GM21576 (cell line): ENCODE measurements at regions not wholly inside any gene's neighbourhood (a gene's known extent, or its start where the extent isn't known, plus 50 kb on each side); places are given as distances from the start of the nearest gene placed in this dataset.

Experiments
- ATAC-seq: cut with Tn5 transposase; IDR thresholded peaks from one replicate; pipeline ENCODE4 v1.9.1; 2021; ENCODE audit warnings: mild to moderate bottlenecking, moderate library complexity; ENCODE audit not compliant: unreplicated experiment

- ATAC-seq = no peak
Observed at GRCh38 chr5:50963971-50964745, 297.7 kb downstream of the PARP8 start.

- no peak for ATAC-seq
Observed at GRCh38 chr5:50964746-50965653, 298.6 kb downstream of the PARP8 start.

DNA sequence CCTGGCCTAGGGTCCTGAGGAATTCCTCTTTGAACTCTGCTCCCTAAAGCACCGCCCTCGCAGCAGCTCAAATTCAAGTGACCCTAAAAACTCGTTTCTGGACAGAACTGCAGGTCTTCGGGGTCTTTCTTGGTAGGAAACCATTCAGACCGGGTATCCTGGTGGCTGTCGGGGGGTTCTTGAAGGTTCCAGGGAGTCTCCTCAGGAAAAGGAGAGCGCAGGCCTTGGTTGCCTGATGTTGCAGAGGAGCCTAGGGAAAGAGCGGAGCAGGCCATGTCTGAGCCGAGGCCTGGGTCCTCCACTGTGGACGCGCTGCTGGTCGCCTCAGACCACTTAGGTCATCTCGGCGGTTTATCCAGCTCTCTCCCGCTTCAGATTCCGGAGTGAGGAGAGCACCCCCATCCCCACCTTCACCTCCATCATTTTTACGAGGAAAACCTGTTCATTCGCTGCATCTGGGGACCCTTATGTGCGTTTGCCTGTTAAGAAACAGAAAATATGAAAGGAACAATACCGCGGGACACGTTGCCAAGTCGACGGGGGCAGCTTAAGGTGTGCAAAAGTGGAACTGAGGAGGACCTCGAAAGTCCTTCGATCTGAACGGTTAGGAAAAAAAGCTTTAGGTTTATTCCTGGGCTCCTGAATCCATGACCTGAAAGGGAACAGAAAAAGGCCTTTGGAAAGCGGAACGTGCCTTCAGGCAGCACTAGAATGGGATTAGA is 299.4 kb downstream of the PARP8 start:
- ATAC-seq = no peak

DNA sequence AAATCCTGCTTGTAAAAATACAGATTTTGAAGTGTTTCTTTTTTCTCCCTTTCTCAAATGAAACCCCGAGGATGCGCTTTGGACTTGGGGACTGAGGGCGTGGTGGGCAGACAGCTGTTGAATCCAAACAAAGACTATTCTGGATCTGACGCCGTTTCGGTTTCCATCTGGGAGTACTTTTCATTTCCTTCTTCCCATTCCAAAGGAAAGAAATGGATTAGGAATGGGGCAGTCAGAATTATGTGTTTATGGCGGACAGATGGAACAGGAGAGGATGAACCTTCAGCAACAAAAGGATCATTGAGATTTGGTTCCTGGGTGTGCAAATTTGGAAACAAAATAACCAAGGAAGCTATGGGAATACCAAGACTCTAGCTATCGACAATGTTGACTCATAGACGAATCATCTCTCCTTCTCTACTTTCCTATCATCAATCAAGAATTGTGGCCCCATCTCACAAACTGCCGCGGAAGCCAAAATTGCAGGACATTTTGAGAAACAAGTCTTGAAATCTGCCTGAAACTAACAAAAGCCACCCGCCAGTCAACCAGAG is 300.6 kb downstream of the PARP8 start:
- no peak for ATAC-seq

GRCh38 chr5:50967563-50968355 is 301.3 kb downstream of the PARP8 start:
- ATAC-seq = no peak

DNA sequence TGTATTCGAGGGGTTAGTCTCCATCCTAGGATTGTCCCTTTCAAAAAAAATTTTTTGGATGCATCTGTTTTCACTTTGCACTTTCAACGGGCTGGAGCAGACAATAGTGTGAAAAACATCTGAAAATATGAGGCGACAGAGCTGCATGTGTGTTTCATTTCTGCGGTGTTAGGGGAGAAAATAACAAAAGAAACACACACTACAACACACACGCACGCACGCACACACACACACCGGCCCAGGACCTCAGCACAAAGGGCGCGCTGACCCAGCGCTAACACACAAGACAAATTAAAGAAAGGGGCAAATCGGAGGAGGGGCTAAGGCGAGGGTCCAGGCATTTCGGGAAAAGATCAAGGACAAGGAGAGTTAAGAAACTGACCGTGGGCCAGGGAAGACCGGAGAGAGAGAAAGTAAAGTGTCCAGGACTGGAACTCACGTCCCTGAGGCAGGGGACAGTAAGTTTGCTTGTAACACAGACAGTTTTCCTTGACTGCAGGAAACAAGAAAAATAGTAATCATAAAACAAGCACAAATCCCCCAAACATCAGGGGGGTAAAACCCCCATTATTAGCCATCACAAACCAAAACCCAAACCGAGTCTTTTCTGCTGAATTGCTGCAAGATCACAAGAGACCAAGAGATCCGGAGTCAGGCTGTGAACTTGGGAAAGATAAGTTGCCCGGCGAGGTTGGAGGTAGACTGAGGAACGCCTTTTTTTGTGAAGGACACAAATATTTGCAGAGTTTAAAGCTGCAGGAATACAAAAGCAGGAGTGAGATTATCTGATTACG is 302.1 kb downstream of the PARP8 start:
- no peak for ATAC-seq

GRCh38 chr5:50969151-50970031 is 303.0 kb downstream of the PARP8 start:
- no peak for ATAC-seq

DNA sequence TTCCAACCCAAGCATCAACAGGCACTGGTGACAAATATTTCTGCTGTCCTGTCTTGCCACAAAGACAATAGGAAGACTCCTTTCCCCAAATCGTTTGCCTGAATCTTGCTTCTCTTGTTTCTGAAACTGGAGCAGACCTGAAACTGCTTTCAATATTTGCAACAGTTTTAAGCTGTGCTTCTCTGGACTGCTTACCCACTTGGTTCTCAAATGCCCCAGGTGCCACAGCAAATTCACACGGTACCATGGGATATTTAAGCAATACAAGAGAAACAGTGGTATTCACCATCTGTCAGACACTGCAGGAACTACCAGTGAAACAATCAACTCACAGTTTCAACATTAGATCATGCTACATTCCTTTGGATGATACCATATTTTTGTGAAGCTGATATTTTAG is 309.4 kb downstream of the PARP8 start:
- ATAC-seq = no peak

GRCh38 chr5:50978924-50979323 is 312.5 kb downstream of the PARP8 start:
- ATAC-seq = no peak

DNA sequence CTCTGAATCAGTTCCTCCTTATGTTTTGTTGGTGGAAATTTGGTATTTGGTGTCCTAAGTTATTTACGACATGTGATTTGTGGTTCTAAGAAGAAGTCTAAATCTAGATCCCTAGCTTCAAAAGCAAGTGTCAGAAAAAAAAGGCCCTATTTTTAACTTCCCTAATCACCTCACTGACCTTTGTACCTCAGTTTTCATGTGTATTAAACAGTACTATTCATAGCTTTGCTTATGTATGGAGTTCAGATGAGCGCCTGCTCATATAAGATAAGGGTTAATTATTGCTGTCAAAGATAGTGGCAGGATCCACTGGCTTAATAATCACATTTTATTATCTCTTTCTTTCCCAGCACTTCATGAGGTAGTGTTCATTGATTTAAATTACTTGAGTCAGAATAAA is 318.2 kb downstream of the PARP8 start:
- no peak for ATAC-seq

GRCh38 chr5:50990296-50990924 is 324.0 kb downstream of the PARP8 start:
- no peak for ATAC-seq

- no peak for ATAC-seq
Observed at GRCh38 chr5:50995285-50995942, 329.0 kb downstream of the PARP8 start.

- no peak for ATAC-seq
Observed at GRCh38 chr5:51001227-51001923, 334.9 kb downstream of the PARP8 start.

DNA sequence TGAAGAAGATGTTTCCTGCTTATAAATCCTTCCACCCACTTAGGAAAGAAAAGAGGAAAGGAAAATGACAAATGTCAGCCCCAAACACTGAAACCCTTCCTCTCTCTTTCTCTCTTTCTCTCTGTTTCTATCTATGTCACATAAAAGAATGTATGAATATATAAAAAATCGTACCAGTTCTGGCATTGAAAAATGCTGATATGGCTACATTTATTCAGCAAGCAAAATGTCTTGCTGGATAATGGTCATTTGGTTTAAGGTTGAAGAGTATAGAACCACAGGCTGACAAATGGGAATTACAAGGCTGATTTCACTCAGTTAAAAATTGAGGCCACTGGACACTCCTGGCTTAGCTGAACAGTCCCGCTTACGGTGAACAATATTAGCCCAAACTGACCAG is 335.9 kb downstream of the PARP8 start:
- ATAC-seq = no peak

DNA sequence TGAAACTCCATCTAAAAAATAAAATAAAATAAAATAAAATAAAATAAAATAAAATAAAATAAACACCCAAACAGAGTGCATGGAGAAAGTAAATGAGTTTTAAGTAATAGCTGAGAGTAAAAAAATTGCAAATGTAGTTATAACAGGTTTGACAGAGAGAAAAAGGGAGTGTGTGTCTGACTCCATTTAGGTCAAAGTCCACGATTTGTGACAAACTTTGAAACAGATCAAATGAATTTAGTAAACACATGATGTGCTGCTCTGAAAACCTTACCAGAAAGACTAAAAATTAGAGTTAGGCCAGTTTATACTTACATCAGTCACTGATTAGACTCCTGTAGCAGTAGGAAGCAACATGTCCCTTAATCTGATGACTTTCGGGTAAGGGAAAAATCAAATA is 346.6 kb downstream of the PARP8 start:
- no peak for ATAC-seq

- ATAC-seq = no peak
Observed at GRCh38 chr5:51018423-51018822, 352.0 kb downstream of the PARP8 start.

DNA sequence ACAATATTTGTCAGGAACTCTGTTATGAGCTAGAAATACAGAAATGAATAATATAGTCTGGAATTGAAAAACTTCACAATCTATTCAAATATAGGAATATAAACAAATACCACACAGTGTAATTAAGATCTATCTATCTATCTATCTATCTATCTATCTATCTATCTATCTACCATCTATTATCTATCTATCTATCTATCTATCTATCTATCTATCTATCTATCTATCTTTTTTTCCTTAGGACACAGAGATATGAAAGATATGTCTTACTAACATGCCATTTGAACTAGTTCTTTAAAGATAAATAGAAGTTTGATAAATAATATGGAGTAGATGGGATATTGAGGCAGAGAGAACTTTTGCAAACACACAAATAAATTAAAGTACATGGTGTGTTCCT is 357.8 kb downstream of the PARP8 start:
- ATAC-seq = no peak
